ENCODE measurements at regions not wholly inside any gene's neighbourhood (a gene's known extent, or its start where the extent isn't known, plus 50 kb on each side); places are given as distances from the start of the nearest gene placed in this dataset.

GRCh38 chr14:42173206-42173605 is 566.5 kb downstream of the LRFN5 start:
- no peak overlapping the region for H3K27ac ChIP-seq
- WGBS, 2 donors: 76 to 81% methylated on average over 1 of the region's 1 CpG
- H3K4me1 ChIP-seq: no peaks in the 10 kb centered on the region
- H3K9me3 ChIP-seq: peaks cover 0 to 3% (median 0%) of the 10 kb centered on the region in 4 donors
- no peaks in the 10 kb centered on the region for H3K27me3 ChIP-seq
- no peak overlapping the region for H3K4me3 ChIP-seq
- H3K36me3 ChIP-seq: no peaks in the 10 kb centered on the region
- no peak for DNase-seq (ENCODE audit: low spot score in 2 of 2)
- TF ChIP-seq POLR2A (IDR thresholded peaks at IDR 0.05): no peak
- no peak for TF ChIP-seq EP300 (IDR thresholded peaks at IDR 0.05)
- no peak for TF ChIP-seq CTCF (IDR thresholded peaks at IDR 0.05)

GRCh38 chr14:42172304-42172703 is 565.6 kb downstream of the LRFN5 start:
- TF ChIP-seq EP300 (IDR thresholded peaks at IDR 0.05) (no peak), CTCF (IDR thresholded peaks at IDR 0.05) (no peak), POLR2A (IDR thresholded peaks at IDR 0.05) (no peak)

GRCh38 chr14:42163136-42163535 is 556.5 kb downstream of the LRFN5 start:
- no peak for TF ChIP-seq EP300 (IDR thresholded peaks at IDR 0.05)
- TF ChIP-seq POLR2A (IDR thresholded peaks at IDR 0.05): no peak
- TF ChIP-seq CTCF (IDR thresholded peaks at IDR 0.05): no peak
- Histone ChIP-seq H3K4me1 (no peaks in the 10 kb centered on the region), H3K27me3 (no peaks in the 10 kb centered on the region), H3K4me3 (no peak overlapping the region), H3K36me3 (no peaks in the 10 kb centered on the region), H3K9me3 (no peaks in the 10 kb centered on the region), H3K27ac (no peak overlapping the region)
- WGBS, 2 donors: 50 to 89% methylated on average over 2 of the region's 2 CpGs
- no peak for DNase-seq (ENCODE audit: low spot score in 2 of 2)

More at GRCh38 chr14:42172304-42172703, 565.6 kb downstream of the LRFN5 start:
- peaks cover 0 to 3% (median 0%) of the 10 kb centered on the region in 4 donors for H3K9me3 ChIP-seq
- no peak overlapping the region for H3K4me3 ChIP-seq
- WGBS, 2 donors: 97% methylated on average over 1 of the region's 1 CpG
- no peak for DNase-seq (ENCODE audit: low spot score in 2 of 2)
- no peak overlapping the region for H3K27ac ChIP-seq
- no peaks in the 10 kb centered on the region for H3K27me3 ChIP-seq
- H3K4me1 ChIP-seq: no peaks in the 10 kb centered on the region
- no peaks in the 10 kb centered on the region for H3K36me3 ChIP-seq

GRCh38 chr14:42159138-42159537 is 552.5 kb downstream of the LRFN5 start:
- H3K9me3 ChIP-seq: no peaks in the 10 kb centered on the region
- no peak for DNase-seq (ENCODE audit: low spot score in 2 of 2)
- TF ChIP-seq POLR2A (IDR thresholded peaks at IDR 0.05): no peak
- TF ChIP-seq EP300 (IDR thresholded peaks at IDR 0.05): no peak
- no peak for TF ChIP-seq CTCF (IDR thresholded peaks at IDR 0.05)
- no peaks in the 10 kb centered on the region for H3K4me1 ChIP-seq
- 84 to 91% methylated on average over 2 of the region's 2 CpGs for WGBS, 2 donors
- no peaks in the 10 kb centered on the region for H3K27me3 ChIP-seq
- H3K4me3 ChIP-seq: no peak overlapping the region
- H3K27ac ChIP-seq: no peak overlapping the region
- H3K36me3 ChIP-seq: no peaks in the 10 kb centered on the region

GRCh38 chr14:42149609-42150261 is 543.1 kb downstream of the LRFN5 start:
- WGBS, 2 donors: 4 to 84% methylated on average over 1 of the region's 1 CpG
- Histone ChIP-seq H3K9me3 (no peaks in the 10 kb centered on the region), H3K27ac (no peak overlapping the region)

More at GRCh38 chr14:42149609-42150261, 543.1 kb downstream of the LRFN5 start:
- Histone ChIP-seq H3K36me3 (no peaks in the 10 kb centered on the region), H3K4me1 (no peaks in the 10 kb centered on the region), H3K27me3 (no peaks in the 10 kb centered on the region), H3K4me3 (no peak overlapping the region)
- no peak for TF ChIP-seq POLR2A (IDR thresholded peaks at IDR 0.05)
- no peak for TF ChIP-seq EP300 (IDR thresholded peaks at IDR 0.05)
- no peak for TF ChIP-seq CTCF (IDR thresholded peaks at IDR 0.05)
- DNase-seq (ENCODE audit: low spot score in 2 of 2): no peak
